Astrocyte (in vitro differentiated cells and primary cell): ENCODE measurements at regions not wholly inside any gene's neighbourhood (a gene's known extent, or its start where the extent isn't known, plus 50 kb on each side); places are given as distances from the start of the nearest gene placed in this dataset.

Experiments
- EZH2 ChIP-seq: IDR thresholded peaks from 2 replicates; pipeline ENCODE4 v1.6.1; 2012; ENCODE audit warnings: mild to moderate bottlenecking, low read length, inconsistent platforms; ENCODE audit not compliant: insufficient read depth
- TF ChIP-seq, protein P1 (sequence below): IDR thresholded peaks from 2 replicates; pipeline ENCODE4 v1.5.1; 2011; ENCODE audit warnings: low read depth, mild to moderate bottlenecking, inconsistent platforms, low read length, moderate library complexity; ENCODE audit not compliant: insufficient read depth

DNA sequence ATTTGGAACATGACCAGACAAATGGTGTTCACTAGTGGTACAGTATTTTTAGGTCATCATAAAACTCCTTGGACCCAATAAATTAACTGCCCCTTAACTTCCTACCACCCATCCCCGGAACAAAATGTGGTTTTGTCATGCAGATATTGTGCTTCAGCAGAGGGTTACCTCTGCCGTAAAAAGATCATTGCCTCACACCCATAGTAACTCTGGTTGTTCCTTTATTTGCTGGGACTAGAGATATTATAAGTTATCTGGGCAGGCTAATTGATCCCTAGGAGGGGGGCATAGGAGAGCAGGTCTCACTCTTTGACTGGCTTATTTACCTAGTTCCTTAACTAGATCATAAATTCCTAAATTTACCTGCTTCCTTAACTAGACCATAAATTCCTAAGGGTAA, 1343.9 kb upstream of the CHAC2 start:
- TF ChIP-seq, protein P1, sequence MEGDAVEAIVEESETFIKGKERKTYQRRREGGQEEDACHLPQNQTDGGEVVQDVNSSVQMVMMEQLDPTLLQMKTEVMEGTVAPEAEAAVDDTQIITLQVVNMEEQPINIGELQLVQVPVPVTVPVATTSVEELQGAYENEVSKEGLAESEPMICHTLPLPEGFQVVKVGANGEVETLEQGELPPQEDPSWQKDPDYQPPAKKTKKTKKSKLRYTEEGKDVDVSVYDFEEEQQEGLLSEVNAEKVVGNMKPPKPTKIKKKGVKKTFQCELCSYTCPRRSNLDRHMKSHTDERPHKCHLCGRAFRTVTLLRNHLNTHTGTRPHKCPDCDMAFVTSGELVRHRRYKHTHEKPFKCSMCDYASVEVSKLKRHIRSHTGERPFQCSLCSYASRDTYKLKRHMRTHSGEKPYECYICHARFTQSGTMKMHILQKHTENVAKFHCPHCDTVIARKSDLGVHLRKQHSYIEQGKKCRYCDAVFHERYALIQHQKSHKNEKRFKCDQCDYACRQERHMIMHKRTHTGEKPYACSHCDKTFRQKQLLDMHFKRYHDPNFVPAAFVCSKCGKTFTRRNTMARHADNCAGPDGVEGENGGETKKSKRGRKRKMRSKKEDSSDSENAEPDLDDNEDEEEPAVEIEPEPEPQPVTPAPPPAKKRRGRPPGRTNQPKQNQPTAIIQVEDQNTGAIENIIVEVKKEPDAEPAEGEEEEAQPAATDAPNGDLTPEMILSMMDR: no peak
- no peak for TF ChIP-seq EZH2
